ENCODE measurements at regions not wholly inside any gene's neighbourhood (a gene's known extent, or its start where the extent isn't known, plus 50 kb on each side); places are given as distances from the start of the nearest gene placed in this dataset.

- H3K4me3 ChIP-seq (ENCODE audit: low read depth, low read length) = no peak overlapping the region
- DNase-seq (ENCODE audit: low read depth) = no peak
- TF ChIP-seq CTCF (IDR thresholded peaks at IDR 0.05; ENCODE audit: control insufficient read depth, extremely low read depth, insufficient read depth) = no peak
These were observed 69.7 kb downstream of the MED10 start for GRCh38 chr5:6308683-6309082.

GRCh38 chr5:6307304-6307703, 71.0 kb downstream of the MED10 start:
- no peak for TF ChIP-seq CTCF (IDR thresholded peaks at IDR 0.05; ENCODE audit: control insufficient read depth, extremely low read depth, insufficient read depth)
- DNase-seq (ENCODE audit: low read depth) = no peak
- no peak overlapping the region for H3K4me3 ChIP-seq (ENCODE audit: low read depth, low read length)

GRCh38 chr5:6305853-6306252, 72.5 kb downstream of the MED10 start:
- no peak for TF ChIP-seq CTCF (IDR thresholded peaks at IDR 0.05; ENCODE audit: control insufficient read depth, extremely low read depth, insufficient read depth)

GRCh38 chr5:6302684-6303083, 75.7 kb downstream of the MED10 start:
- H3K4me3 ChIP-seq (ENCODE audit: low read depth, low read length) = no peak overlapping the region
- no peak for TF ChIP-seq CTCF (IDR thresholded peaks at IDR 0.05; ENCODE audit: control insufficient read depth, extremely low read depth, insufficient read depth)
- no peak for DNase-seq (ENCODE audit: low read depth)

More at GRCh38 chr5:6305853-6306252, 72.5 kb downstream of the MED10 start:
- H3K4me3 ChIP-seq (ENCODE audit: low read depth, low read length) = no peak overlapping the region
- DNase-seq (ENCODE audit: low read depth) = no peak

GRCh38 chr5:6302075-6302474, 76.3 kb downstream of the MED10 start:
- DNase-seq (ENCODE audit: low read depth) = no peak
- H3K4me3 ChIP-seq (ENCODE audit: low read depth, low read length) = no peak overlapping the region
- TF ChIP-seq CTCF (IDR thresholded peaks at IDR 0.05; ENCODE audit: control insufficient read depth, extremely low read depth, insufficient read depth) = no peak

- DNase-seq (ENCODE audit: low read depth) = no peak
- no peak overlapping the region for H3K4me3 ChIP-seq (ENCODE audit: low read depth, low read length)
These were observed 81.8 kb downstream of the MED10 start for GRCh38 chr5:6296524-6296923.

More at GRCh38 chr5:6296524-6296923, 81.8 kb downstream of the MED10 start:
- peak; percentile 13; the same call in 1 of the 2 replicates for TF ChIP-seq CTCF (IDR thresholded peaks at IDR 0.05; ENCODE audit: control insufficient read depth, extremely low read depth, insufficient read depth)
